ENCODE measurements at regions not wholly inside any gene's neighbourhood (a gene's known extent, or its start where the extent isn't known, plus 50 kb on each side); places are given as distances from the start of the nearest gene placed in this dataset.

GRCh38 chr20:51321343-51322163 lies 221.0 kb downstream of the NFATC2 start:
- Histone ChIP-seq H3K36me3 (ENCODE audit: low read length) (no peaks in the 10 kb centered on the region), H3K4me3 (ENCODE audit: insufficient read depth, low read length, poor library complexity, severe bottlenecking) (no peak overlapping the region), H2AFZ (ENCODE audit: low read depth, low read length, severe bottlenecking) (no peak overlapping the region), H3K27ac (ENCODE audit: low read depth, low read length) (no peak overlapping the region), H3F3A (ENCODE audit: insufficient read depth) (no peaks in the 10 kb centered on the region), H3K79me2 (ENCODE audit: insufficient read depth, low read length) (no peaks in the 10 kb centered on the region), H3K9me3 (ENCODE audit: insufficient read depth, low read length) (no peaks in the 10 kb centered on the region), H3K27me3 (ENCODE audit: low read length) (no peaks in the 10 kb centered on the region), H3K4me2 (ENCODE audit: low read depth, low read length, poor library complexity, severe bottlenecking) (no peak overlapping the region), H3K9me2 (replicated peaks; ENCODE audit: insufficient read depth, low read length) (no peaks in the 10 kb centered on the region), H4K20me1 (ENCODE audit: low read depth, low read length) (no peaks in the 10 kb centered on the region), H3K9ac (ENCODE audit: low read length) (no peak overlapping the region)
- TF ChIP-seq CTCF (IDR thresholded peaks at IDR 0.05; ENCODE audit: insufficient read depth, low read length, poor library complexity, severe bottlenecking): no peak
- TF ChIP-seq EZH2phosphoT487 (conservative IDR thresholded peaks at IDR 0.05; ENCODE audit: low read length): no peak

GRCh38 chr20:51319522-51319921 lies 223.0 kb downstream of the NFATC2 start:
- no peak overlapping the region for H3K9ac ChIP-seq (ENCODE audit: low read length)
- no peaks in the 10 kb centered on the region for H3K27me3 ChIP-seq (ENCODE audit: low read length)
- H3K9me2 ChIP-seq (replicated peaks; ENCODE audit: insufficient read depth, low read length): no peaks in the 10 kb centered on the region
- H3K9me3 ChIP-seq (ENCODE audit: insufficient read depth, low read length): no peaks in the 10 kb centered on the region
- H2AFZ ChIP-seq (ENCODE audit: low read depth, low read length, severe bottlenecking): no peak overlapping the region
- no peak overlapping the region for H3K4me2 ChIP-seq (ENCODE audit: low read depth, low read length, poor library complexity, severe bottlenecking)
- no peaks in the 10 kb centered on the region for H3K79me2 ChIP-seq (ENCODE audit: insufficient read depth, low read length)
- H3K27ac ChIP-seq (ENCODE audit: low read depth, low read length): no peak overlapping the region
- TF ChIP-seq CTCF (IDR thresholded peaks at IDR 0.05; ENCODE audit: insufficient read depth, low read length, poor library complexity, severe bottlenecking) (no peak), EZH2phosphoT487 (conservative IDR thresholded peaks at IDR 0.05; ENCODE audit: low read length) (no peak)
- no peaks in the 10 kb centered on the region for H3F3A ChIP-seq (ENCODE audit: insufficient read depth)
- H4K20me1 ChIP-seq (ENCODE audit: low read depth, low read length): no peaks in the 10 kb centered on the region
- no peak overlapping the region for H3K4me3 ChIP-seq (ENCODE audit: insufficient read depth, low read length, poor library complexity, severe bottlenecking)
- H3K36me3 ChIP-seq (ENCODE audit: low read length): no peaks in the 10 kb centered on the region

GRCh38 chr20:51318058-51318949 lies 224.2 kb downstream of the NFATC2 start:
- Histone ChIP-seq H3K9ac (ENCODE audit: low read length) (no peak overlapping the region), H3K79me2 (ENCODE audit: insufficient read depth, low read length) (no peaks in the 10 kb centered on the region), H3K27me3 (ENCODE audit: low read length) (no peaks in the 10 kb centered on the region), H3K27ac (ENCODE audit: low read depth, low read length) (no peak overlapping the region), H3K36me3 (ENCODE audit: low read length) (no peaks in the 10 kb centered on the region), H3K4me2 (ENCODE audit: low read depth, low read length, poor library complexity, severe bottlenecking) (no peak overlapping the region), H3F3A (ENCODE audit: insufficient read depth) (no peaks in the 10 kb centered on the region), H4K20me1 (ENCODE audit: low read depth, low read length) (no peaks in the 10 kb centered on the region), H3K9me2 (replicated peaks; ENCODE audit: insufficient read depth, low read length) (no peaks in the 10 kb centered on the region), H3K9me3 (ENCODE audit: insufficient read depth, low read length) (no peaks in the 10 kb centered on the region), H2AFZ (ENCODE audit: low read depth, low read length, severe bottlenecking) (no peak overlapping the region), H3K4me3 (ENCODE audit: insufficient read depth, low read length, poor library complexity, severe bottlenecking) (no peak overlapping the region)
- TF ChIP-seq CTCF (IDR thresholded peaks at IDR 0.05; ENCODE audit: insufficient read depth, low read length, poor library complexity, severe bottlenecking) (peak; percentile 53), EZH2phosphoT487 (conservative IDR thresholded peaks at IDR 0.05; ENCODE audit: low read length) (no peak)

Measured in SU-DHL-6 (cell line).